Stimulated activated CD8-positive, alpha-beta memory T cell treated with anti-CD3 and anti-CD28 coated beads, Interleukin-4, amount 100 ng/mL, for 48 hours (primary cell): ENCODE measurements at regions not wholly inside any gene's neighbourhood (a gene's known extent, or its start where the extent isn't known, plus 50 kb on each side); places are given as distances from the start of the nearest gene placed in this dataset.
A peak's percentile ranks its signal among the peaks of the same experiment; 100 is the strongest.

ENCODE experiments used
- DNase-seq: peaks from one replicate; pipeline ENCODE4 v3.0.0-alpha.2; 2020

GRCh38 chr6:132937466-132937906 lies 123.1 kb downstream of the RPS12 start:
- DNase-seq: peak; percentile 46

GRCh38 chr6:132948889-132949288 lies 134.5 kb downstream of the RPS12 start:
- no peak for DNase-seq

GRCh38 chr6:132950566-132950965 lies 136.2 kb downstream of the RPS12 start:
- DNase-seq: no peak

- no peak for DNase-seq
Measured at GRCh38 chr6:132952031-132952867, 137.9 kb downstream of the RPS12 start.

- no peak for DNase-seq
Measured at GRCh38 chr6:132952986-132953385, 138.6 kb downstream of the RPS12 start.

GRCh38 chr6:132954222-132954621 lies 139.9 kb downstream of the RPS12 start:
- DNase-seq: no peak

GRCh38 chr6:132954936-132955335 lies 140.6 kb downstream of the RPS12 start:
- DNase-seq: no peak

GRCh38 chr6:132959639-132960326 lies 145.4 kb downstream of the RPS12 start:
- no peak for DNase-seq

- DNase-seq: no peak
Measured at GRCh38 chr6:132960720-132961119, 146.4 kb downstream of the RPS12 start.

- DNase-seq: no peak
Measured at GRCh38 chr6:132961122-132961521, 146.8 kb downstream of the RPS12 start.

GRCh38 chr6:132961610-132962009 lies 147.2 kb downstream of the RPS12 start:
- DNase-seq: no peak

GRCh38 chr6:132962936-132963868 lies 148.8 kb downstream of the RPS12 start:
- peak; percentile 80 for DNase-seq

- DNase-seq: no peak
Measured at GRCh38 chr6:132964101-132964867, 149.9 kb downstream of the RPS12 start.

GRCh38 chr6:132964868-132965382 lies 150.6 kb downstream of the RPS12 start:
- DNase-seq: no peak

- DNase-seq: no peak
Measured at GRCh38 chr6:132967871-132968270, 153.5 kb downstream of the RPS12 start.

GRCh38 chr6:132968419-132968950 lies 154.1 kb downstream of the RPS12 start:
- no peak for DNase-seq

- no peak for DNase-seq
Measured at GRCh38 chr6:132969196-132969595, 154.8 kb downstream of the RPS12 start.

- DNase-seq: no peak
Measured at GRCh38 chr6:132971676-132972075, 157.3 kb downstream of the RPS12 start.

GRCh38 chr6:132972254-132972653 lies 157.9 kb downstream of the RPS12 start:
- no peak for DNase-seq

GRCh38 chr6:132972971-132973370 lies 158.6 kb downstream of the RPS12 start:
- DNase-seq: no peak

GRCh38 chr6:132973514-132973993 lies 159.2 kb downstream of the RPS12 start:
- no peak for DNase-seq

GRCh38 chr6:132974122-132974521 lies 159.8 kb downstream of the RPS12 start:
- no peak for DNase-seq
